MG63 (cell line): ENCODE measurements at regions not wholly inside any gene's neighbourhood (a gene's known extent, or its start where the extent isn't known, plus 50 kb on each side); places are given as distances from the start of the nearest gene placed in this dataset.

Experiments used
- DNase-seq: peaks from one replicate; pipeline ENCODE4 v3.0.0-alpha.2; 2020
- H3K27me3 ChIP-seq: fragments of 250-450 bp; sonication (Bioruptor Pico); 2 replicates; pipeline ENCODE4 v1.5.1; 2020; ENCODE audit warnings: mild to moderate bottlenecking, moderate library complexity
- H3K36me3 ChIP-seq: fragments of 250-450 bp; sonication (Bioruptor Pico); 2 replicates; pipeline ENCODE4 v1.5.1; 2020; ENCODE audit warnings: mild to moderate bottlenecking, moderate library complexity
- H3K4me3 ChIP-seq: fragments of 250-450 bp; sonication (Bioruptor Pico); 2 replicates; pipeline ENCODE4 v1.5.1; 2020; ENCODE audit warnings: mild to moderate bottlenecking, moderate library complexity
- H3K9me3 ChIP-seq: fragments of 250-450 bp; sonication (Bioruptor Pico); 2 replicates; pipeline ENCODE4 v1.5.1; 2020; ENCODE audit warnings: mild to moderate bottlenecking, moderate library complexity

DNA sequence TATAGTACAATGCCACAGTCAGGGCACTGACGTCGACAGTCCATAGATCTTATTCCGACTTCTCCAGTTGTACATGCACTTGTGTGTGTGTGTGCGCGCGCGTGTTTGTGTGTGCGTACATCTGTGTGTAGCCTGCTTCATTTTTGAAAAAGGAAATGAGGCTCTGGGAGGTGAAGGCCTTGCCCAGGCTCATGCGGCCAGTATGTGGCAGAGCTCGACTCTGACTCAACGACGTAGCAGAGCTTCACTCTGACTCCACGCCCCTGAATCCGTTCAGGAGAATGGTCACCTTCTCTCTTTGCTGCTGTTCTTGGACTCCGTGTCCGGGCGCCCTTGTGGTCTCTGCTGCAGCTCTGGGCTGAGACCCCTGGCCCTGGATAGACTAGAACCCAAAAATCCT, 81.6 kb upstream of the CIBAR2 start:
- H3K27me3 ChIP-seq, result no peaks in the 10 kb centered on the region
- peaks cover 4% of the 10 kb centered on the region; the same call in 1 of the 2 replicates for H3K9me3 ChIP-seq
- peaks cover 9% of the 10 kb centered on the region; the same call in 1 of the 2 replicates for H3K36me3 ChIP-seq
- no peak for DNase-seq
- no peak overlapping the region for H3K4me3 ChIP-seq

DNA sequence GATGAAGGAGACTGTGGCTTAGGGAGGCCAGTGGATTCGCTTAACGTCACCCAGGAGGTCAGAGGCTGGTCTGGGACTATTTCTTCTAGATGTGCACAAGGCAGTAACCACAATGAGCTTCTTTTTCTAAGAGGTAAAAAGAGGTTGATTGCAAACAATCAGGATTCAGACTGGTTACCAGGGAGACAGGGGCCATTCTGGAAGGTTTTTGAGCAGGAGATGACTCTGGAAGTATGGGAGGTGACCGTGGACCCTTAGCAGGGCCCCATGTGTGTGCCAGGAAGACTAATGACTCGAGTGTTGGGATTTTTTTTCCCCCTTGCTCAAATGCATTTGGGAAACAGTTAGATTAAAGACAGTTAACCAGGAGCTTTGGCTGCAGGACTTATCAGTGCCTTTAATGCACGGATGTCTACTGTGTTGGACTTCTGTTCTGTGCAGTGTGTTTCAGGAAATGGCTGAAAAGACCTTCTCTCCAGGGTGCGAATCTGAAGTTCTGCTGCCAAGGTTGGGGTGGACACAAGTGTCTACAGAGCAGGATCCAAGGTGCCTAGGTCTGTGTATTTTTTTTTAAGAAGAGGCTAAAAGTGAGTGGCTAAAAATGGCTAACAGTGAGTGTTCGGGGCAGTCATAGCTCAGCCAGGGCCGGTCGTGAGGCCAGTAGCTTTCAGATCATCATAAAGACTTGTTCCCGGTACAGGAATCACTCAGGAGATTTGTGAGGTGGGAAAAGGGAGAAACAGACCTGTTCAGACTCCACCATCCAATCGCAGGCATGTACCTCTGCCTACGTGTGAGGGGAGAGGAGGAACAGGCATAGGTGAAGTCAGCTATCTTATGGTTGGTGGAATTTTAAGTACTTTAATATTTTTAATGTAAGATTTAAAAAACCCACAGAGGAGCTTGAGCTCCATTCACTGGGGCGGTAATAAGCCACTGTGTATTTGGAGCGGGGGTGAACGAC, 82.3 kb upstream of the CIBAR2 start:
- H3K9me3 ChIP-seq, result peaks cover 4% of the 10 kb centered on the region; the same call in 1 of the 2 replicates
- H3K27me3 ChIP-seq, result no peaks in the 10 kb centered on the region
- H3K36me3 ChIP-seq, result peaks cover 6% of the 10 kb centered on the region; the same call in 1 of the 2 replicates
- no peak for DNase-seq
- H3K4me3 ChIP-seq, result no peak overlapping the region

DNA sequence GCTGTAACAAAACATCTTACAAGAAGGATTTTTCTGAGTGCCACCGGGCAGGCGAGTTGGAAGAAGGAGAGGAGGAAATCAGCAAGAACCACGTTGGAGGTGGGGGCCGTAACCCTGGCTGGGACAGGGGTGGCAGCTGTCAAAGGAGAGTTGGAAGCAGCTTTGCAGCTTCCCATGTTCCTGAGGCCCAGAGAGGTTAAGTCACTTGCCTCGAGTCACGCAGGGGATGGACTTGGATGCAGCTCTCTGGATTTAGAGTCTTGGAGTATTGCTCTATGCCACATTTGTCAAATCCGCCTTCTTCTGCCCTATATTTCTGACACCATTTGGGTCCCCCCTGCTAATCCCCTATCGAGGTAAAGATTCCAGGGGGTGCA, 83.0 kb upstream of the CIBAR2 start:
- peaks cover under 1% of the 10 kb centered on the region; the same call in 1 of the 2 replicates for H3K9me3 ChIP-seq
- no peak overlapping the region for H3K4me3 ChIP-seq
- peaks cover 2% of the 10 kb centered on the region; the same call in 1 of the 2 replicates for H3K36me3 ChIP-seq
- no peak for DNase-seq
- H3K27me3 ChIP-seq, result no peaks in the 10 kb centered on the region

DNA sequence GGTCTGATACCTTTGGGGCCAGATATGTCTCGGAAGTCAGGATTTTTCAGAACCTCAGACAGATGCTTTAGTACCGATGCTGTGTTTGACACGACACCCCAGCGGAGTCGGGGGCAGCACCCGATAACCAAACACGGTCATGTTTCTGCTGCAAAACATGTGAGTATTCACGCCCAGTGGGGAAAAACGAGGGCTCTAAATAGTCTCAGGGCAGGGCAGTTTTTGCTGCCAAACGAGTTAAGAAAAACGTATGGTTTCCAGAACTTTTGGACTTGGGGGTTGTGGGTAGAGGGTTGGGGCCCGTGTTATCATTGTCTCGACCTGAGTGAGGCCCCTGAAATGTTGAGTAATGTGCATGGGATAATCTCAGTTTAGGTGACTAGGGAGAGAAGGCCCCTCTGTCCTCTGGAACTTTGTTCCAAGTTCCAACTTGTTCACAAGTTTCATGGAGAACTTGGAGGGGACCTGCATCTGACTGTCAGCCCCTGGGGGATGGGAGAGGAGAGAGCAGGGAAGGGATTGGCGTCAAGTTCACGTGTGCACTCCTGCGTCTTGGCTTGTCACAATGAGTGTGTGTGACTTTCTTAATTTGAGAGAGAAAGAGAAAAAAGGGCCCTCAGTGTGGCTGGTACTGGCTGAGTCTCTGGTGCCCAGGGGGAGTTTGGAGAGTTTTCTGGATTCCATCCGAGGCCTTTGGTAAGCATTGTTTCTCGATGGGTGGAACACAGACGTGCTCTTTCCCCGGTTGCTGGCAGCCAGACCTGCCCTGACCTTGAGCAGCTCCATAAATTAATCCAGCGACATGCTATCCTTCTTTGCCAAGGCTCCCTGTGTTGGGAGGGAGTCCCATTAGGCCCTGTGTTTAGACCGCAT, 83.9 kb upstream of the CIBAR2 start:
- Histone ChIP-seq H3K4me3 (no peak overlapping the region), H3K27me3 (no peaks in the 10 kb centered on the region), H3K9me3 (no peaks in the 10 kb centered on the region), H3K36me3 (no peaks in the 10 kb centered on the region)
- DNase-seq, result no peak

DNA sequence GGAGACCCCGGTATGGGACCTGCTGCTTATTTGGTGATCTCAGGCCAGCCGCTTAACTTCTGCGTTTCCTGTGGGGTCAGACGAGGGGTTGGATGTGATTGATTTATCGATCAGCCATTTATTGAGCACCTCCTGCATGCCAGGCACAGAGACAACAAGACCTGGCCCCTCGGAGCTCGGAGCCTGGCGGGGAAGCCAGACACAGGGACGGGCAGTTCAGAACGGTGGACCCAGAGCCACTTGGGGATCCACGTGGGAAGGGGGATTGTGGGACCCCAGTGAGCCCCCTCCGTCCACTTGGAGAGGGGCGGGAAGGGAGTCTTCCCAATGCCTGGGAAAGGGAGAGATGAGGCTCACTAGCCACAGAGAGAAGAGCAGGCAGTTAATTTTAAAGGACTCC, 84.7 kb upstream of the CIBAR2 start:
- Histone ChIP-seq H3K4me3 (no peak overlapping the region), H3K36me3 (no peaks in the 10 kb centered on the region), H3K9me3 (no peaks in the 10 kb centered on the region), H3K27me3 (no peaks in the 10 kb centered on the region)
- no peak for DNase-seq

DNA sequence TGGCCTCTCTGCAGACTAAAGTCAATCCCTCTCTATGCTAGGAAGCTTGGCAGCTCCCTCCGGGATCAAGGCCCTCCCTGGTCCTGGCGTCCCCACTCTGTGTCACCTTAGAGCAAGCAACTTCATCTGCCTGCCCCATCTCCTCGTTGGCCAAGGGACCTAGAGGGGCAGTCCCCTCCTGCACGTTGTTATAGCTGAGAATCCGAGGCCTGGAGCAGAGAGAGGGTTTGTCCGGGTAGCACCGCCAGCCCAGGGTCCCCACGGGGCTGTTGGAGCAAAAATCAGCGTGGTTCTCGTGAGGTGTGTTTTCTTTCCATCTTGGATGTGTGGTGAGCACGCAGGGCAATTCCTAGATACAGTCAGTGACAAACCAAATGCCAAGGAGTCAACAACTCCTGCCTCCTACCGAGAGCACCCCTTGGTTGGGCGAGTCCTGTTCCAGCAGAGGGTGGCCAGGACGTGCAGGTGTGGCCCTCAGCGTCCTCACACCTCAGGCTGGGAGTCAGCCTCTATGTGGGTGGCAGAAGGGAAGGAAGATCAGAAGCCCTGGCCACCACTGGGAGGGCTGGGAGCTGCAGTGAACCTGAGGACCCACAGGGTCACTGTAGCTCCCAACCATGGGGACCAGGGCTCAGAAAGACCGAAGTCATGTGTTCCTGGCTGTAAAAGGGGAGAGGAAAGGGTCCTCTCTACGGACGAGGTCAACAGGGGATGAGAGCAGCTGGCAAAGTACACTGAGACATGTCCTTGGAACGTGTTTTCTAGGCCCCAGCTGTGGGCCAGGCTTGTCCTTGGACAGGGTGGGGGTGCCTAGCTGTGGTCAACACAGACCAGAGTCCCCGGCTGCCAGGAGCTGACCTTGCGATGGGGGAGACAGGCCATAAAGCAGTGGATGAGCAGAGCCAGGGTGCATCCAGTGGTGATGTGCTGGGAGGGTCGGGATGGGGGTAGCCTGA, 85.6 kb upstream of the CIBAR2 start:
- no peaks in the 10 kb centered on the region for H3K27me3 ChIP-seq
- DNase-seq, result no peak
- no peaks in the 10 kb centered on the region for H3K9me3 ChIP-seq
- no peak overlapping the region for H3K4me3 ChIP-seq
- no peaks in the 10 kb centered on the region for H3K36me3 ChIP-seq

DNA sequence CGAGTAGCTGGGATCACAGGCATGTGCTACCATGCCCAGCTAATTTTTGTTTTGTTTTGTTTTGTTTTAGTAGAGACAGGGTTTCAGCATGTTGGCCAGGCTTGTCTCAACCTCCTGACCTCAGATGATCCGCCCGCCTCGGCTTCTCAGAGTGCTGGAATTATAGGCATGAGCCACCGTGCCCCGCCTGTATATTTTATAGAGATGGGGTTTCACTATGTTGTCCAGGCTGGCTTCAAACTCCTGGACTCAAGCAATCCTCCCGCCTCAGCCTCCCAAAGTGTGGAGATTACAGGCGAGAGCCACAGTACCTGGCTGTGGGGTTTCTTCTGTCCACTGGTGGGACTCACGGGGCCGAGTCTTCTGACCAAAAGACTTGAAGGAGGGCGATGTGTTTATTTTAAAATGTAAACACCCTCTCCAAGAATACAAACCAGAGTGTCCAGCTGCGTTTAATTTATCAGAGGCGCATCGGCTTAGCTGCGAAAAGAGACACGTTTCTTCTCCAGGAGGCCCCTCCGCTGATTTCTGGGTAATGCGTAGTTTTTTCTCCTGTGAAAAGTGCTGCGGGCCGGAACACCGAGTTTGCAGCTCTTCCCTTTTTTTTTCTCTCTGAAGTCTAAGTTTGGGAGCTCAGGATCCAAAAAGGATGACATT, 86.9 kb upstream of the CIBAR2 start:
- Histone ChIP-seq H3K9me3 (0 out of 2 replicates have a peak, but pooled peaks cover 2% of the 10 kb centered on the region), H3K27me3 (no peaks in the 10 kb centered on the region), H3K36me3 (0 out of 2 replicates have a peak, but pooled peaks cover 2% of the 10 kb centered on the region), H3K4me3 (no peak overlapping the region)
- DNase-seq, result no peak

DNA sequence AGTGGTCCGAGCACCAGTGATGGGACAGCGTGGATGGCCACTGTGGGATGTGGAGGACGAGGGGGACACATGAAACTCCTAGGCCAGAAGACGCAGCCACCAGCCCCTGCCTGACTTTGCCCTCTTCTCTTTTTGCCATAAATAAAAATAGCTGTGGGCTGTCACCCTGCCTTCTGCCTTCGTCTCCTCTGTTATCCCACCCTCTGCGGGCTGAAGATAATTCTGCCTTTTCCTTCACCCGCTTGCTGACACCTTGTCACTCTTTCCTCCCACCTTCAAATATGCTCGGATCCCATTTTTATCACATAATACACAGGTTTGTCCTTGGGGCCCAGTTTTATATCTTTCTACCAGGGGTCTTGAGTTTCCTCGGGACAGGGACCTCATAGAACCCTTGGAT, 87.6 kb upstream of the CIBAR2 start:
- no peak for DNase-seq
- H3K4me3 ChIP-seq, result no peak overlapping the region

DNA sequence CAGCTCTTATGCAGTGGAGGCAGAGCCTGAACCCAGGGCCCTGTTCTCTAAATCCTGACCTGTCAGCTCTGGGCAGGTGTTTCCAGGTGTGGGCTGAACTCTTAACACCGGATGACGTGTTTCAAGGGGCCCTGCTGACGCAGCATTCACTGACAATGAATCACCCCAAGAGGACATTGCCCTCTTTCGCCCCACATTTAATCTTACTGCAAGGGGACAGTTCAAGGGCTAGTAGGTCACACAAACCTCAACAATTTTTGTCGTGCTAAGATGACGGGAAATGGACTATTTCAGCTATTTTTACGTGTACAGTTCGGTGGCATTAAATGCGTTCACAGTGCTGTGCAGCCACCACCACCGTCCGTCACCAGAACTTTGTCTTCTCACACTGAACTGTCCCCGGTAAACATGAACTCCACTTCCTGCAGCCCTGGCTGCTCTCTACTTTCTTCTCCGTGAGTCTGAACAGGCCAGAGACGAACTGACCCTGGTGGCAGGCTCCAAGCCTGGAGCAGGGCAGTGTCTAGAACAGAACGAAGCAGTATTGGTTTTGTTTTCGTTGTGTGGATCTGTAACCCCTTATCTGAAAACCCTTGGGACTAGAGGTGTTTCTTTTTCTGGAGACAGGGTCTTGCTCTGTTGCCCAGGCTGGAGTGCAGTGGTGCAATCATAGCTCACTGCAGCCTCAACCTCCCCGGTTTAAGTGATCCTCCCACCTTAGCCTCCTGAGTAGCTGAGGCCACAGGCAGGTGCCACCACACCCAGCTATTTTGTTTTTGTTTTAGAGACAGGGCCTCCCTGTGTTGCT, 88.4 kb upstream of the CIBAR2 start:
- DNase-seq, result no peak

More for the DNA sequence above, 87.6 kb upstream of the CIBAR2 start:
- no peaks in the 10 kb centered on the region for H3K27me3 ChIP-seq
- H3K36me3 ChIP-seq, result 0 out of 2 replicates have a peak, but pooled peaks cover 4% of the 10 kb centered on the region
- H3K9me3 ChIP-seq, result 0 out of 2 replicates have a peak, but pooled peaks cover 2% of the 10 kb centered on the region

DNA sequence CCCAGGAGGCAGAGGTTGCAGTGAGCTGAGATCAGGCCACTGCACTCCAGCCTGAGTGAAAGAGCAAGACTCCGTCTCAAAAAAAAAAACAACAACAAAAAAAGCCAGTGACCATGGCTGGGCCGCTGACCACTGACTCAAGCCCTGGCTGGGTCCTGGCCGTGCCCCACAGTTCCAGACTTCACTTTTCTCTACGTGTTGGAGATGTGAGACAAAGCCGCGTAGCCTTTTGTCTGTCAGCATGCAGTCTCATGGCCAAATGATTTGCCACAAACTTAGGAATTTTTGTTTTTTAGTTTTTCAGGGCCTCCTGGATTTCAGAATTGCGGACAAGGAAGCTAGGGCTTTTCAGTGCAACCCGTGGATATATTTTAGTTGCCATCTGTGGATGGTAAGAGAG, 89.3 kb upstream of the CIBAR2 start:
- no peak for DNase-seq
- 0 out of 2 replicates have a peak, but pooled peaks cover 4% of the 10 kb centered on the region for H3K36me3 ChIP-seq
- H3K27me3 ChIP-seq, result no peaks in the 10 kb centered on the region
- H3K4me3 ChIP-seq, result no peak overlapping the region
- H3K9me3 ChIP-seq, result 0 out of 2 replicates have a peak, but pooled peaks cover 2% of the 10 kb centered on the region

More for the DNA sequence above, 88.4 kb upstream of the CIBAR2 start:
- Histone ChIP-seq H3K36me3 (0 out of 2 replicates have a peak, but pooled peaks cover 4% of the 10 kb centered on the region), H3K9me3 (0 out of 2 replicates have a peak, but pooled peaks cover 2% of the 10 kb centered on the region), H3K4me3 (no peak overlapping the region), H3K27me3 (no peaks in the 10 kb centered on the region)

DNA sequence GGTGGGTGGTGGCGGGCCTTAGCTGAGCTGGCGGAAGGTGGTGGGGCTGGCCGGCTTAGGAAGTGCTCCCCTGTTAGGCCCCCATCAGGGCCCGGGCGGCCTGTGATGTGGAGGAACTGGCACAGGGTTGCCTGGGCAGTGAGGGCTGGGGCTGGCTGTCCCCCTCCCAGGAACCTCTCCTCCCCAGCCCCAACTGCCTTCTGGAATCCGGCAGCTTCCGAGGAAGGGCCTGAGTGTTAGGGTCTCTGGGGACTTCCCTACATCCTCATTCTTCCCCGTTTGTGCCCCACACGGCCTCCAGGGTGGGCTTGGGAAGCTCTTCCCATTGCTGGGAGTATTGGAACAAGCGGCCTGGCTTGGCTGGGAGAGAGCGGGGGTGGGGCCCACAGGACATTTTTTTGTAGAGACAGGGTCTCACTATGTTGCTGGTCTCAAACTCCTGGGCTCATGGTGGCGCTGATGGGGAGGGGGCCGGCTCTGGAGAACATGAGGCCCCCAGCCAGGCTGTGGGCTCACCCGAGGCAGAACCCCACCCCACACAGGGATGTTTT, 89.9 kb upstream of the CIBAR2 start:
- DNase-seq, result no peak

DNA sequence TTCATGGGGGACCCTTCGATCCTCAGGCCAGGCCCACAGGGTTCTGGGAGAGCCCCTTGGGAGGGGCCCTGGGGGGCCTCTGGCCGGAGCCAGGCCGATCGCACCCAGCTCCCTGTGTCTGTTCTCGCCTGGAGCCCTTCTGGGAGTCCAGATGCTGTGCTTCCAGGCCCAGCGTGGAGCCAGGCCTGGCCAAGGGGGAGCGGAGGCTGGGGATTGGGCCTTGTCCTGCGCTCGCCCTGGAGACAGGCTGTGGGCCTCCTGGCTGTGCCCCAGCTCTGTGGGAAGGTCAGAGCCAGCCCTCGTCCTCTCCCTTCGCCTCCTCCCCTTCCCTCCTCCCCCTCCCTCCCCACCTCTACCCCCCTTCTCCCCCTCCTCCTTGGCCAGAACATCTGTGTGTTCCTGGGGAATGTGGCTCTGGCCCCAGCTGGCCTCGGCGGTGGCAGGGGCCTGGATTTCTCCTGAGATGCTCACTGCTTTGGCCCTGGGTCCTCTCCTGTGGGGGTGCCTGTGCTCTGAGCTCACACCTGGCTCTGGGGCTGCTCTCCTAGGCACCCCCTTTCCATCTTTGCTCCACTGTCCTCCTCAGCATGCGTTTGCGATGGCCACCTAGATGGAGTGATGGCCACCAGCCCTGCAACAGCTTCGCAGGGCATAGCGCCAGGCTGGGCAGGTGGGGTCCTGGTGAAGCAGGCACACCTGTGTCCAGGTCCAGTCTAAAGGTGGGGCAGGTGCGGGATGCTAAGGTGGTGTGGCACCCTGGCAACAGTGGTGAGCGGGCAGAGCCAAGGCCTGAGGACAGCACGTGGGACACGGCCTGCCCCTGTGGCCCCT, 90.6 kb upstream of the CIBAR2 start:
- peak; percentile 67 for DNase-seq
- no peaks in the 10 kb centered on the region for H3K27me3 ChIP-seq
- H3K4me3 ChIP-seq, result no peak overlapping the region
- H3K36me3 ChIP-seq, result 0 out of 2 replicates have a peak, but pooled peaks cover 4% of the 10 kb centered on the region
- 0 out of 2 replicates have a peak, but pooled peaks cover 2% of the 10 kb centered on the region for H3K9me3 ChIP-seq

More for the DNA sequence above, 89.9 kb upstream of the CIBAR2 start:
- 0 out of 2 replicates have a peak, but pooled peaks cover 4% of the 10 kb centered on the region for H3K36me3 ChIP-seq
- H3K4me3 ChIP-seq, result no peak overlapping the region
- H3K9me3 ChIP-seq, result 0 out of 2 replicates have a peak, but pooled peaks cover 2% of the 10 kb centered on the region
- no peaks in the 10 kb centered on the region for H3K27me3 ChIP-seq

DNA sequence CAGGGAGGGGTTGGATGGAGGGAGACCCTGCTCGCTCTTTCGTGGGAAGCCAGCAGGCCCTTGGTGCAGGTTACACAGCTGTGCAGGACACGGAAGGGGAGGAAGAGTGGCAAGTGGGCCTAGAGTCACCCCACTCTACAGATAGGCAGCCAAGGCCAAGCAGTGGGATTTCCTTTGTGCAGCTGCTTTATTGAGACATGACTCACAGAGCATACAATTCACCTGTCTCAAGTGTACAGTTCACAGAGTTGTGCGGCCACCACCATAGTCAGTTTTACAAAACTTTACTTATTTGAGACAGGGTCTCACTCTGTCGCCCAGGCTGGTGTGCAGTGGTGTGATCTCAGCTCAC, 91.2 kb upstream of the CIBAR2 start:
- Histone ChIP-seq H3K27me3 (no peaks in the 10 kb centered on the region), H3K4me3 (no peak overlapping the region), H3K9me3 (0 out of 2 replicates have a peak, but pooled peaks cover 2% of the 10 kb centered on the region), H3K36me3 (0 out of 2 replicates have a peak, but pooled peaks cover 4% of the 10 kb centered on the region)
- no peak for DNase-seq
